Cardiac septum (tissue), 1 donor: ENCODE measurements at regions not wholly inside any gene's neighbourhood (a gene's known extent, or its start where the extent isn't known, plus 50 kb on each side); places are given as distances from the start of the nearest gene placed in this dataset.

Source experiments
- DNase-seq: peaks from one replicate; pipeline ENCODE4 v3.0.0-alpha.2; 2020; ENCODE audit warnings: low spot score
- intact Hi-C: fragments of 100-400 bp; cut with DNase I; formaldehyde crosslinking; loops from one replicate; pipeline ENCODE4 v1.14.0; 2022
- donor health status: DM: no; HTN: no; CAD: no.

DNA sequence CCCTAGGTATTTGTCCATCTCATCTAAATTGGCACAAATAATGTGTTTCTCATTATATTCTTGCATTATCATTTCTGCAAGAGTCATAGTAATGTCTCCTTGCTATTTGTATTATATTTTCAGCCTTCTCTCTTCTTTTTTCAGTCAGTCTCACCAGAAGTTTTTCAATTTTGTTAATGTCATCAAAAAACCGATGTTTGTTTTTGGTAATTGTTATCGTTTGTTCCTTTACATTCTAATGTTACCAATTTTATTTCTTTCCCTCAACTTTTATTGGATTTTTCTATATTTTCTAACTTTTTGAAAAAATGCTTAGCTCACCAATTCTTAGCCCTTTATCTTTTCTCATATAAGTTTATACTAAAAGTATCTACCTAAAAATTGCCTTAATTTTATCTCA lies 82.2 kb upstream of the NRSN1 start:
- no peak for DNase-seq
- intact Hi-C loops: no loop called here

DNA sequence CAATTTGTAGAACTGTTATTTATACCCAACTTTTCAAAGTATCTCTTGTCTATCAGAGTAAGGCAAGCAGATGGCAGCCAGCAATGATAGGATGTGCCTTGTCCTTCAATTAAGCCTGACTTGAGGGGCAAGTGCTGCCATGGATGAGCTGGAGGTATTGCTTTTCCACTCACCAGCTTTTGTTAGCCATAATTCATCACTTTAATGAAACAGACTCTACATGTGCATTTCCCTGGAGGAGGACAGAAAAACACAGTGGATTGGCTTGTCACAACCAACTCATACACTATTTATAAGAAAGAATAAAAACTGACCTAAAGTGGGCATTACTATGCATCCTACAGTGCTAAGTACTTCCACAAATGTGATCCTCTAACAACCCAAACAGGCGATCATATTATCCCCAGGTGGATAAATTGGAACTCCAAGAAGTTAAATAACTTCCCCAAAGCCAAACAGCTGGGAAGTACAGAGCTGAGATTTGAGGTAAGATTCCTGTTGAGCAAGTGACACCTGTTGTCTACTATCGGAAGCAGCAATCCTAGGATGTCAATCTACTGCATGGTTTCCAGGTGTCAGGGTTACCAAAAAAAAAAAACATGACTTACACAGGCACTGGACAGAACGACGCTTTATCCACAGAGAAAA lies 73.9 kb upstream of the NRSN1 start:
- intact Hi-C loops: no loop called here
- no peak for DNase-seq

DNA sequence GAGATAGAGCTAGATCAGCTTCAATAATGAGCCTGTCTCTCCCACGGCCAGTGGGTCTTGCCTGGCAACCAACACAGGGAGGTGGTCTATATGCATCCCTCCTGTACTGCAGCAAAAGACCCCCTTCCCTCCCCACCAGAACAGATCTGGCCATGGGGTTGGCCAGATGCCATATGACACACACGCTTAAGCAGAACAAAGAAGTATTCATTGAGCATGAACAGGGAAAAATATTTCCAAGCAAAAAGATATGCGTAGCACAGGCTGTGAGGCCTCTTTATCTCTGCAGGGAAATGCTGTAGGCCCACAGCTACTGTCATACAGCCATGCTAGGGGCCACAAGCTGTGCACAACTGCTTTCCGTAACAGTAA lies 73.4 kb upstream of the NRSN1 start:
- DNase-seq: no peak

DNA sequence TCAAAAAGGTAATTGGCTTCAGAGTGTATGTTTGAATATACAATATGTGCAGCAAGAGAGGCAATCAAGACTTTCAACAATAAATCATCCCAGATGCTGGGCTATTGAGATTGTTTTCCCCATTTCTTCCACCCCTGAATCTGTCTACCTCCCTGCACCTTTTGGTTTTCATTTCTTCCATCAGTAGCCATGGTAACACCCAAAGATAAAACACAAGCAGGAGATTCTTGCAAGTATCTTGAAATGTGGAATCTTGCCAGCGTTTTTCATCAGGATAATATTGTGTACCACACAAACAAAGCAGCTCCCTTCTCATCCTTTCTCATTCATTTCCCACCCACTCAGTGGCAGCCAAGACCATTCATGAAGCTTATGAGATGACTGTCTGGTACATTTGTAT lies 73.0 kb upstream of the NRSN1 start:
- no peak for DNase-seq
- intact Hi-C loops: no loop called here

More for the DNA sequence above, 73.4 kb upstream of the NRSN1 start:
- intact Hi-C loops: no loop called here

DNA sequence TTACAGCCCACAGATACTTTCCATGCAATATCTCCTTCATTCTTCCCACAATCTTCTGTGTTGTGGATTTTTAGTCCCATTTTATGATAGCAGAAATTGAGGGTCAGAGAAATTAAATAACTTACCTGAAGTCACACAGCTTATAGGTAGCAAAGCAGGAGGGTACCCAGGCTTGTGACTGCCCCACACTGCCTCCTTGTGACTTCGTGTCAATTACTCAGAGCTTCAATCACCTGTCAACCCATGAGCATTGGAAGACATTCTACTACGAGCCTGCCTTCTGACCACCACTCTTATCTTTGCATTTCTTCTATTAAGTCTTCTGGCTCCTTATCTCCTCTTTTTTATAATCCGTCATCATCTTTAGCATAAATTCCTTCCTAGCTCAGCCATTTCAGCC lies 71.6 kb upstream of the NRSN1 start:
- intact Hi-C loops: no loop called here
- DNase-seq: no peak

DNA sequence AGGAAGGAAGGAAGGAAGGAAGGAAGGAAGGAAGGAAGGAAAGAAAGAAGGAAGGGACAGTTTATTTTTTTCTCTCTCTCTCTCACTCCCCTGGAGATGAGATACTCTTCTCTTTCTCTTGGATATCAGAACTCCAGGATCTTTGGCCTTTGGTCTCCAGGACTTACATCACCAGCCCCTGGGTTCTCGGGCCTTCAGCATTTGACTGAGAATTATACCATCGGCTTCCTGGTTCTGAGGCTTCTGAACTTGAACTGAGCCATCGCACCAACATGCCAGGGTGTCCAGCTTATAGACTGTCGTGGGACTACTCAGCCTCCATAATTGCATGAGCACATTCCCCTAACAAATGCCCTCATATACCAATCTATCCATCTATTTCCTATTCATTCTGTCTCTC lies 69.4 kb upstream of the NRSN1 start:
- intact Hi-C loops: no loop called here

DNA sequence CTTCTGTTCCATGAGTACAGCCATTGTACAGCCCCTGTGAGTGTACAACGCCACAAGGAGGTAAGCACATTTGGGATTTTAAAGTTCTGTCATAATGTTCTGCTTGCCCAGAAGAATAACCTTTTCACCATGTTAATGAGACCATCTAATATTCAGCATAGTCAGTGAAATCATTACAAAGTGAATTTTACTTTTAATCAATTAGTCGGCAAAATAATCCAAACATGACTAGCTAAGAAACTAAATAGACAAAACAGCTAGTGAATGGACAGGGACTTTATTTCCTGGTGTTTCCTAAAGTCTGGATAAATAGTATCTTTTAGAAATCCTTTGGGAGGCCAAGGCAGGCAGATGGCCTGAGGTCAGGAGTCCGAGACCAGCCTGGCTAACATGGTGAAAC lies 69.0 kb upstream of the NRSN1 start:
- DNase-seq: no peak
- intact Hi-C loops: no loop called here

More for the DNA sequence above, 69.4 kb upstream of the NRSN1 start:
- DNase-seq: no peak

DNA sequence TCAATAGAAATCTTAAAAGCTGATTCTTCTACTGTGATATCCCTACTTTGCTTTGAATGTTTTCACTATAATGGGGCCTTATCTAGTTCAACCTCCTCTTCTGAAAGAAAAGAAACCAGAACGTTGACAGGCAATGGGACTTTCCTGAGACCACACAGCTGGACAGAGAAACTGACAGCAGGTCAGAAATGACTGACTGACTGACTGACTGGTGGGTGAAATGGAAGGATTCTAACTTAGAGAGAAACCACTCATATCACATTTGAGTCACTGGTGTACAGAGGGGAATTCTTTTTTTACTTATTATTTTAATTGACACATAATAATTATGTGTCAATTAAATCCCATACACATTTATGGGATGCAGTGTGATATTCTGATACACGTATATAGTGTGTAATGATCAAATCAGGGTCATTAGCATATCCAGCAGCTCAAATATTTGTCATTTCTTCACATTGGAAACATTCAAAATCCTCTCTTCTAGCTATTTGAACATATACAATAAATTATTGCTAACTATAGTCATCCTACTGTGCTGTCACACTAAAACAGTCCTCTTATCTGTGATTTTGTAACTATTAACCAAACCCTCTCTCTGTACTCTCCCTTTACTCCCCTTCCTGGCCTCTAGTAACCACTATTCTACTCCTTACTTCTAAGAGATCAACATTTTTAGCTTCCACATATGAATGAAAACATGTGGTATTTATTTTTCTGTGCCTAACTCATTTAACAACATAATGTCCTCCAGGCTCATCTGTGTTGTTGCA lies 64.8 kb upstream of the NRSN1 start:
- intact Hi-C loops: no loop called here
- DNase-seq: no peak

DNA sequence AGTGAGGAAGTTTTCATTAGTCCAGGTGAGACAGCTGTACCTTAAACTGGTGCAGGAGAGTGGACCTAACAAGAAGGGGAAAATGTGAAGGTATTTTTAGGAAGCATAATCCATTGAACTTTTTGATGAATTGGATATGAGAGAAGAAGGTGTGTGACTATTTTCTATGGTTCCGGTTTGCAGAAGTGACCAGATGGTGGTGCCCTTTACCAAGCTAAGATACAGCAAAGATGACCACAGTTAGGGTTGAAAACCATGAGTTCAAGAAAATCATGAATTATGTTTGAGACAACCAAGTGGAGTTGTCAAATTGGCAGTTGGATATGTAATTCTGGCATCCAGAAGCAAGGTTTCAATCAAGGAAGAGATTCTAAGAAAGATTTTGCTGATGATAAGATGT lies 61.9 kb upstream of the NRSN1 start:
- DNase-seq: no peak
- intact Hi-C loops: no loop called here

DNA sequence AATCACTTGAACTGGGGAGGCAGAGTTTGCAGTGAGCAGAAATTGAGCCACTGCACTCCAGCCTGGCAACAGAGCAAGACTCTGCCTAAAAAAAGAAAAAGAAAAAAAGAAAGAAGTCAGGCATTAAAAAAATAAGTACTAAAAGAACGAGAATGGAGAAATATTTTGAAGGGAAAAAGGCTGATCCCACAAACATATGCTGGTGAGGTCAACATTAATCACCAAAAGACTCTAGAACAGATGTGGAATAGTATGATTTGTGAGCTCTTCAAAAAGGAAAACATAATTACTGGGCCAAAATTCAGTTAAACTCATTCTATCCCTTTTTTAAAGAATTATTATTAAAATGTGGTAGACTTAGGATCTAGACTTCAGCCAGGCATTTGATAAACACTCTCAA lies 61.2 kb upstream of the NRSN1 start:
- intact Hi-C loops: no loop called here
- DNase-seq: no peak

DNA sequence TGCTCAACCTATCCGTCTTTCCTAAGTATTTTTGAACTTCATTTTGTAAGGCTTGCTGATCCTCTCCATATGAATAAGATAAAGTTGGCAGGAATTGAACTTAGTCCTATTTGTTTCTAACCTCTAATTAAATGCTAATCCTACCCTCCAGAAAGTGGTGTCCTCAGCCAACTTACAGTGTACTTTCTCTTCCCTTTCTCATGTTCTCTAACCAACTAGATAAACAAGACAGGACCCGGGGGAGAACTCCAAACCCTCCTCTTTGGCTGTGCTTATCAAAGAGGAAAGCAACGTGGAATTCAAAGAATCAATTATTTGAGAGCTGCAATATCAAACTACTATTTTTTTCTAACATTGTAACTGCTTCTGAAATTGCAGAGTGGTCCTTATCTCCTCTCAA lies 56.5 kb upstream of the NRSN1 start:
- intact Hi-C loops: no loop called here
- no peak for DNase-seq

DNA sequence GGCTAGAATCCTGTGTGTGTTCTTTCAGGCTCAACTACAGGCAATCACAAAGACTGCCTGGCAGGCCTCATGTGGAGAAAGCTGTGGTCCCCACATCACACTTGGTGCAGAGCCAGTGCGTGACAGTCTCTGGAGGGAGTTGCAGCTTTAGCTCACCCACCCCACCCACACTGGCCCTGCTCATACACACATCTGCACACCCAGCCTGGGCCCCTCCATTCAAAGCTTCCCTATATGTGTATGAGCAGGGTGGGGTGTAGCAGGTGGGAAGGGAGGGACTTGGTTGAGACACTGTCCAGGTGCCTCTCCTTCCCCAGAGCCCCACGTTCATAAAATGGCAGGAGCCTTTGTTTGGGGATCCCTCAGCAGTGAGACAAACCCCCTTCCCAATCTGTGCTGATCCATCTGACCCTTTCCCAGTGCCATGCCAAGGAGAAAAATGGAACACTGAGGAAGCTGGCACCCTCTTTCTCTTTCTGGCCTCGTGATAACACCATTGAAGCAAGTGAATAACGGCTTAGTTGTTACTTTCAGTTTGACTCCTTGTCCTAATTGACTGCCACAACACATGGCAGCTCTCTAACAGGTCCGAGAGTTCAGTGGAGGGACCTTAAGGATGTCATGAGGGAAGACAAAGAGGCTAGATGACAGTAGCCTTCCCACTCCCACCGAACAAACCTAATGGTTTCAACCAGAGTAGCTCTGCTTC lies 53.8 kb upstream of the NRSN1 start:
- DNase-seq: no peak
- intact Hi-C loops: no loop called here

DNA sequence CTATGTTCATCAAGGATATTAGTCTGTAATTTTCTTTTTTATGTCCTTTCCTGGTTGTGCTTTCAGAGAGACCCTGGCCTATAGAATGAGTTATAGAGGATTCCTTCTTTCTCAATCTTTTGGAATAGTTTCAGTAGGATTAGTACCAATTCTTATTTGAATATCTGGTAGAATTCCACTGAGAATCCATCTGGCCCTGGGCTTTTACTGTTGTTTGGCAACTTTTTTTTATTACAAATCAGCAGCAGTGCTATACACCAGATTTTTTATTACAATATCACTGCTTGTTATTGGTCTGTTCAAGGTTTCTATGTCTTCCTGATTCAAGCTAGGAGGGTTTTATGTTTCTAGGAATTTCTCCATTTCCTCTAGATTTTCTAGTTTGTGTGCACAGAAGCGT lies 50.0 kb upstream of the NRSN1 start:
- DNase-seq: no peak
- intact Hi-C loops: no loop called here
